ENCODE measurements at regions not wholly inside any gene's neighbourhood (a gene's known extent, or its start where the extent isn't known, plus 50 kb on each side); places are given as distances from the start of the nearest gene placed in this dataset.

DNA sequence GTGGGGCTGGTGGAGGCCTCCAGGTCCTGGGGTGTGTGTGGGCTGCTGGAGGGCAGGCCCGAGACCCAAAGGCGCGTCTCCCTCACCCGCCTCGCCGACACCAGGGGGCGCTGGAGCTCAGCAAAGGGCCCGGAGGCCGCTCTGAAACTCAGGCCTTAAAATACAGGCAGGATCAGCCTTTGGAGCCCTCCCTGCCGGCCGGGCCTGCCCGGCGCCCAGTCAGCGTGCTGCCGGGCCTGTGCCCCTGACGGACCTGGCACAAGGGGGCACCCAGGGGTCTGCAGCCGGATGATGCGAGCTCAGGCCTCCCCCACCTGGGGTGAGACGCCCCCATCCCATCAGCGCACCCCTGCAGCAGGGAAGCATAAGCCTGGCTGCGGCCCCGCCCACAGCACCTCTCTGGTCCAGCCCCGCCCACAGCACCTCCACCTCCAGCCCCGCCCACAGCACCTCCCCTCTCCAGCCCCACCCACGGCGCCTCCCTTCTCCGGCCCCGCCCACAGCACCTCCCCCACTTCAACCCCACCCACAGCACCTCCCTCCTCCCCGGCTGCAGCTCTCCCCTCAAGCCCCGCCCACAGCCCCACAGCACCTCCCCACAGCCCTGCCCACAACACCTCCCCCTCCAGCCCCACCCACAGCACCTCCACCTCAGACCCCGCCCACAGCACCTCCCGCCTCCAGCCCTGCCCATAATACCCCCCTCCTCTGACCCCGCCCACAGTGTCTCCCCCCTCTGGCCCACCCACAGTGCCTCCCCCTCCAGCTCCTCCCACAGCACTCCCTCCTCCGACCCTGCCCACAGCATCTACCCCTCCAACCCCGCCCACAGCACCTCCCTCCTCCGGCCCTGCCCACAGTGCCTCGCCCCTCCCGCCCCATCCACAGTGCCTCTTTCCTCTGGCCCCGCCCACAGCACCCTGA is 92.8 kb upstream of the OTOS start:
- H3K27ac Mint-ChIP-seq (ENCODE audit: low read depth, unreplicated experiment) = no peak overlapping the region
- BruUV-seq (replicated peaks) = no TSS peak
- intact Hi-C loops (cut with micrococcal nuclease) = loop anchor here (1.0 to 5.0 kb wide), 5 partner anchors 44 to 205 kb away; no protein-coding TSS in a partner anchor
- peaks cover 27% of the 10 kb centered on the region for H3K4me1 Mint-ChIP-seq (ENCODE audit: insufficient read depth, unreplicated experiment)
- ChIA-PET CTCF (interaction anchor here (0.6 to 2.2 kb wide), 22 partner anchors 11 to 972 kb away, joined by 3 to 28 read pairs (median 4); partner anchors contain the start of gene GPC1), POLR2A (interaction anchor here (0.8 to 2.2 kb wide), 6 partner anchors 22 to 217 kb away, joined by 3 to 19 read pairs (median 4); no protein-coding TSS in a partner anchor)
- peaks cover 4% of the 10 kb centered on the region for H3K36me3 Mint-ChIP-seq (ENCODE audit: insufficient read depth, unreplicated experiment)
- peak; percentile 90 for DNase-seq (ENCODE audit: unreplicated experiment)
- H3K4me3 Mint-ChIP-seq (ENCODE audit: unreplicated experiment) = peak overlapping the region; percentile 54
- TF ChIP-seq, protein P1, sequence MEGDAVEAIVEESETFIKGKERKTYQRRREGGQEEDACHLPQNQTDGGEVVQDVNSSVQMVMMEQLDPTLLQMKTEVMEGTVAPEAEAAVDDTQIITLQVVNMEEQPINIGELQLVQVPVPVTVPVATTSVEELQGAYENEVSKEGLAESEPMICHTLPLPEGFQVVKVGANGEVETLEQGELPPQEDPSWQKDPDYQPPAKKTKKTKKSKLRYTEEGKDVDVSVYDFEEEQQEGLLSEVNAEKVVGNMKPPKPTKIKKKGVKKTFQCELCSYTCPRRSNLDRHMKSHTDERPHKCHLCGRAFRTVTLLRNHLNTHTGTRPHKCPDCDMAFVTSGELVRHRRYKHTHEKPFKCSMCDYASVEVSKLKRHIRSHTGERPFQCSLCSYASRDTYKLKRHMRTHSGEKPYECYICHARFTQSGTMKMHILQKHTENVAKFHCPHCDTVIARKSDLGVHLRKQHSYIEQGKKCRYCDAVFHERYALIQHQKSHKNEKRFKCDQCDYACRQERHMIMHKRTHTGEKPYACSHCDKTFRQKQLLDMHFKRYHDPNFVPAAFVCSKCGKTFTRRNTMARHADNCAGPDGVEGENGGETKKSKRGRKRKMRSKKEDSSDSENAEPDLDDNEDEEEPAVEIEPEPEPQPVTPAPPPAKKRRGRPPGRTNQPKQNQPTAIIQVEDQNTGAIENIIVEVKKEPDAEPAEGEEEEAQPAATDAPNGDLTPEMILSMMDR (IDR thresholded peaks at IDR 0.05; ENCODE audit: unreplicated experiment) = peak; percentile 93
- H3K27me3 Mint-ChIP-seq (ENCODE audit: insufficient read depth, unreplicated experiment) = no peaks in the 10 kb centered on the region
- H3K9me3 Mint-ChIP-seq (ENCODE audit: unreplicated experiment) = no peaks in the 10 kb centered on the region

DNA sequence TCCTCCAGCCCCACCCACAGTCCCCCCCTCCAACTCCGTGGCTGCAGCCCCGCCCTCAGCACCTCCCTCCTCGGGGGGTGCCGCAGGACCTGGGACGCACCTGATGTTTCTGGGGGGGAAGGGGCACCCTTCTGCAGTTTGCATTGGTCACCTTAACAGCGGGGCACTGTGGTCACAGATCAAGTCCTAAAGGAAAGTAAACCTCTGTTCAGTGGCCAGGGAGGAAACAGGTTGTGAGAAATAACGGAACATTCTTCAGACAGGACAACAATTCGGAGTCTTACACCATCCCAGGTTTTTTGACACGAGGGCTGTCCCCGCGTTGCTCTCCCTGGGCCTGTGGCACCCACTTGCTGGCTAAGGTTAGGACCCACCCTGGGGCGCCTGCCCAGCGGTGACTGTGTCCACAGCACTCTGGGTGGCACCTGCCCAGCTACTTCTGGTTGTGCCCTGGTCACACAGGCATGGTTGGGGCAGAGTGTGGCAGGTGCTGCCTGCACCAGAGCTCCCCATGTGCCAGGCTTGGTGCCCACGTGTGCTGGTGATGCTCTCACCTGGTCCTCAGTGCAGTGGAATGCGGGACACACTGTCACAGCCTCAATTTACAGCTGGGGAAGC is 93.5 kb upstream of the OTOS start:
- Mint-ChIP-seq H3K27me3 (ENCODE audit: insufficient read depth, unreplicated experiment) (peaks cover 3% of the 10 kb centered on the region), H3K9me3 (ENCODE audit: unreplicated experiment) (peaks cover 1% of the 10 kb centered on the region), H3K4me1 (ENCODE audit: insufficient read depth, unreplicated experiment) (peaks cover 32% of the 10 kb centered on the region), H3K27ac (ENCODE audit: low read depth, unreplicated experiment) (no peak overlapping the region), H3K36me3 (ENCODE audit: insufficient read depth, unreplicated experiment) (peaks cover 4% of the 10 kb centered on the region), H3K4me3 (ENCODE audit: unreplicated experiment) (peak overlapping the region; percentile 36)
- intact Hi-C loops (cut with micrococcal nuclease) = loop anchor here (1.0 to 5.0 kb wide), 5 partner anchors 43 to 204 kb away; no protein-coding TSS in a partner anchor
- TF ChIP-seq, protein P1 (IDR thresholded peaks at IDR 0.05; ENCODE audit: unreplicated experiment) = no peak
- POLR2A ChIA-PET = no interaction called here
- no peak for DNase-seq (ENCODE audit: unreplicated experiment)
- CTCF ChIA-PET = interaction anchor here (0.8 to 2.0 kb wide), 5 partner anchors 84 to 208 kb away, joined by 3 to 20 read pairs (median 3); no protein-coding TSS in a partner anchor
- no TSS peak for BruUV-seq (replicated peaks)

DNA sequence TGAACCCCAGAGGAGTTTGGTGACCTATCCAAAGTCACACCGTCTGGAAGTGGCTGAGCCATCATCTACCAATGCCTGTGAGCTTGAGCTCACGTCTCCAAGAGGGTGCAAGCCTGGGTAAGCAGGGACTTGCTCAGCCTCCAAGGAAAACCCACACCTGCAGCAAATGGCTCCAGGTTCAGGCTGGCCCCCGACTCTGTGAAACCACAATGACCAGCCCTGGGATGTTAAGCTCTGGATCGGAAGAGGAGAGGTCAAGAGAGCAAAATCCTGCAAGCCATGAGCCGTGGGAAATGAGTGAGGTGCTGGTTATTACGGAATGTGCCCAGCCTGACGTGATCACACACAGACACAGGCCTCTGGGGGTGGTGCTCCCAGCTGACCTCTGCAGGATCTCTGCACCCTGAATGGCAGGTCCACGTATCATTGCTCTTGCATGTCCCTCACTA is 94.1 kb upstream of the OTOS start:
- H3K9me3 Mint-ChIP-seq (ENCODE audit: unreplicated experiment) = peaks cover 7% of the 10 kb centered on the region
- POLR2A ChIA-PET = no interaction called here
- H3K27ac Mint-ChIP-seq (ENCODE audit: low read depth, unreplicated experiment) = no peak overlapping the region
- peaks cover 29% of the 10 kb centered on the region for H3K4me1 Mint-ChIP-seq (ENCODE audit: insufficient read depth, unreplicated experiment)
- no TSS peak for BruUV-seq (replicated peaks)
- H3K27me3 Mint-ChIP-seq (ENCODE audit: insufficient read depth, unreplicated experiment) = peaks cover 9% of the 10 kb centered on the region
- CTCF ChIA-PET = interaction anchor here (0.9 to 1.3 kb wide), 3 partner anchors 85 to 204 kb away, joined by 3 to 4 read pairs (median 3); no protein-coding TSS in a partner anchor
- no peak overlapping the region for H3K4me3 Mint-ChIP-seq (ENCODE audit: unreplicated experiment)
- DNase-seq (ENCODE audit: unreplicated experiment) = no peak
- peaks cover 4% of the 10 kb centered on the region for H3K36me3 Mint-ChIP-seq (ENCODE audit: insufficient read depth, unreplicated experiment)
- TF ChIP-seq, protein P1 (IDR thresholded peaks at IDR 0.05; ENCODE audit: unreplicated experiment) = no peak
- intact Hi-C loops (cut with micrococcal nuclease) = loop anchor here (5.0 kb wide), 1 partner anchor 88 kb away; no protein-coding TSS in a partner anchor
